ENCODE measurements at regions not wholly inside any gene's neighbourhood (a gene's known extent, or its start where the extent isn't known, plus 50 kb on each side); places are given as distances from the start of the nearest gene placed in this dataset.

DNA sequence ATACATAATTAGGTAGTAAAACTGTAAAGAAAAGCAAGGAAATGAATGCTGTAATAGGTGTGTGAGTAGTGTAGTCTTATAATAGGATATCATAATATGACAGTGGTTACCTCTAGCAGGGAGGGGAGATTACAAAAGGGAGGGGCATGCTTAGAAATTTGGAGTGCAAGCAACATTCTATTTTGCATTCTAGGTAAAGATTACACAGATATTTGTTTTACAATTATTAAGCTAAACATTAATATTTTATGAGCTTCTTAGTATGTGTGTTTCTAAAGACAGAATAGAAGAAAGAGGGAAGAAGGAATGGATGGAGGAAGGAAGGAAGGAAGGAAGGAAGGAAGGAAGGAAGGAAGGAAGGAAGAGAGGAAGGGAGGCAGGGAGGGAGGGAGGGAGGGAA lies 177.9 kb downstream of the PAX3 start:
- no peak for DNase-seq
- H3K27me3 ChIP-seq (ENCODE audit: insufficient read depth) = no peaks in the 10 kb centered on the region
- H3K79me2 ChIP-seq (ENCODE audit: insufficient read depth) = no peaks in the 10 kb centered on the region
- H3K9me2 ChIP-seq = no peaks in the 10 kb centered on the region
- H3F3A ChIP-seq (replicated peaks; ENCODE audit: insufficient read depth) = no peaks in the 10 kb centered on the region
- H3K4me1 ChIP-seq (ENCODE audit: control insufficient read depth in 1 of 2, insufficient read depth in 2 of 2, low read depth in 1 of 2, low read length in 1 of 2) = no peaks in the 10 kb centered on the region
- no peaks in the 10 kb centered on the region for H3K36me3 ChIP-seq (replicated peaks in 1 of 2; ENCODE audit: control insufficient read depth in 1 of 2, insufficient read depth in 2 of 2, low read length in 1 of 2)
- H3K4me3 ChIP-seq (ENCODE audit: low read depth in 2 of 2, low read length in 1 of 2) = no peak overlapping the region
- no peaks in the 10 kb centered on the region for H3K9me3 ChIP-seq
- TF ChIP-seq, protein P1, sequence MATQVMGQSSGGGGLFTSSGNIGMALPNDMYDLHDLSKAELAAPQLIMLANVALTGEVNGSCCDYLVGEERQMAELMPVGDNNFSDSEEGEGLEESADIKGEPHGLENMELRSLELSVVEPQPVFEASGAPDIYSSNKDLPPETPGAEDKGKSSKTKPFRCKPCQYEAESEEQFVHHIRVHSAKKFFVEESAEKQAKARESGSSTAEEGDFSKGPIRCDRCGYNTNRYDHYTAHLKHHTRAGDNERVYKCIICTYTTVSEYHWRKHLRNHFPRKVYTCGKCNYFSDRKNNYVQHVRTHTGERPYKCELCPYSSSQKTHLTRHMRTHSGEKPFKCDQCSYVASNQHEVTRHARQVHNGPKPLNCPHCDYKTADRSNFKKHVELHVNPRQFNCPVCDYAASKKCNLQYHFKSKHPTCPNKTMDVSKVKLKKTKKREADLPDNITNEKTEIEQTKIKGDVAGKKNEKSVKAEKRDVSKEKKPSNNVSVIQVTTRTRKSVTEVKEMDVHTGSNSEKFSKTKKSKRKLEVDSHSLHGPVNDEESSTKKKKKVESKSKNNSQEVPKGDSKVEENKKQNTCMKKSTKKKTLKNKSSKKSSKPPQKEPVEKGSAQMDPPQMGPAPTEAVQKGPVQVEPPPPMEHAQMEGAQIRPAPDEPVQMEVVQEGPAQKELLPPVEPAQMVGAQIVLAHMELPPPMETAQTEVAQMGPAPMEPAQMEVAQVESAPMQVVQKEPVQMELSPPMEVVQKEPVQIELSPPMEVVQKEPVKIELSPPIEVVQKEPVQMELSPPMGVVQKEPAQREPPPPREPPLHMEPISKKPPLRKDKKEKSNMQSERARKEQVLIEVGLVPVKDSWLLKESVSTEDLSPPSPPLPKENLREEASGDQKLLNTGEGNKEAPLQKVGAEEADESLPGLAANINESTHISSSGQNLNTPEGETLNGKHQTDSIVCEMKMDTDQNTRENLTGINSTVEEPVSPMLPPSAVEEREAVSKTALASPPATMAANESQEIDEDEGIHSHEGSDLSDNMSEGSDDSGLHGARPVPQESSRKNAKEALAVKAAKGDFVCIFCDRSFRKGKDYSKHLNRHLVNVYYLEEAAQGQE (IDR thresholded peaks at IDR 0.05; ENCODE audit: low read depth, low read length) = no peak
- TF ChIP-seq, protein P2, sequence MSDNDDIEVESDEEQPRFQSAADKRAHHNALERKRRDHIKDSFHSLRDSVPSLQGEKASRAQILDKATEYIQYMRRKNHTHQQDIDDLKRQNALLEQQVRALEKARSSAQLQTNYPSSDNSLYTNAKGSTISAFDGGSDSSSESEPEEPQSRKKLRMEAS (IDR thresholded peaks at IDR 0.05; ENCODE audit: low read depth) = no peak
- TF ChIP-seq, protein P3, sequence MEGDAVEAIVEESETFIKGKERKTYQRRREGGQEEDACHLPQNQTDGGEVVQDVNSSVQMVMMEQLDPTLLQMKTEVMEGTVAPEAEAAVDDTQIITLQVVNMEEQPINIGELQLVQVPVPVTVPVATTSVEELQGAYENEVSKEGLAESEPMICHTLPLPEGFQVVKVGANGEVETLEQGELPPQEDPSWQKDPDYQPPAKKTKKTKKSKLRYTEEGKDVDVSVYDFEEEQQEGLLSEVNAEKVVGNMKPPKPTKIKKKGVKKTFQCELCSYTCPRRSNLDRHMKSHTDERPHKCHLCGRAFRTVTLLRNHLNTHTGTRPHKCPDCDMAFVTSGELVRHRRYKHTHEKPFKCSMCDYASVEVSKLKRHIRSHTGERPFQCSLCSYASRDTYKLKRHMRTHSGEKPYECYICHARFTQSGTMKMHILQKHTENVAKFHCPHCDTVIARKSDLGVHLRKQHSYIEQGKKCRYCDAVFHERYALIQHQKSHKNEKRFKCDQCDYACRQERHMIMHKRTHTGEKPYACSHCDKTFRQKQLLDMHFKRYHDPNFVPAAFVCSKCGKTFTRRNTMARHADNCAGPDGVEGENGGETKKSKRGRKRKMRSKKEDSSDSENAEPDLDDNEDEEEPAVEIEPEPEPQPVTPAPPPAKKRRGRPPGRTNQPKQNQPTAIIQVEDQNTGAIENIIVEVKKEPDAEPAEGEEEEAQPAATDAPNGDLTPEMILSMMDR (IDR thresholded peaks at IDR 0.05) = no peak
- TF ChIP-seq, protein P4, sequence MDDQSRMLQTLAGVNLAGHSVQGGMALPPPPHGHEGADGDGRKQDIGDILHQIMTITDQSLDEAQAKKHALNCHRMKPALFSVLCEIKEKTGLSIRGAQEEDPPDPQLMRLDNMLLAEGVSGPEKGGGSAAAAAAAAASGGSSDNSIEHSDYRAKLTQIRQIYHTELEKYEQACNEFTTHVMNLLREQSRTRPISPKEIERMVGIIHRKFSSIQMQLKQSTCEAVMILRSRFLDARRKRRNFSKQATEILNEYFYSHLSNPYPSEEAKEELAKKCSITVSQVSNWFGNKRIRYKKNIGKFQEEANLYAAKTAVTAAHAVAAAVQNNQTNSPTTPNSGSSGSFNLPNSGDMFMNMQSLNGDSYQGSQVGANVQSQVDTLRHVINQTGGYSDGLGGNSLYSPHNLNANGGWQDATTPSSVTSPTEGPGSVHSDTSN (IDR thresholded peaks at IDR 0.05) = no peak
- TF ChIP-seq MEF2A (IDR thresholded peaks at IDR 0.05; ENCODE audit: borderline replicate concordance, low read depth) (no peak), TCF12 (IDR thresholded peaks at IDR 0.05) (no peak), MXI1 (IDR thresholded peaks at IDR 0.05; ENCODE audit: low read depth, low read length) (no peak), EP300 (IDR thresholded peaks at IDR 0.05; ENCODE audit: borderline replicate concordance in 1 of 2, low read depth in 1 of 2, low read length in 1 of 2) (no peak), ELF1 (IDR thresholded peaks at IDR 0.05) (no peak), RXRA (IDR thresholded peaks at IDR 0.05; ENCODE audit: borderline replicate concordance, low read depth) (no peak), SMC3 (IDR thresholded peaks at IDR 0.05; ENCODE audit: low read depth, low read length) (no peak), FOSL2 (IDR thresholded peaks at IDR 0.05; ENCODE audit: borderline replicate concordance, low read depth) (no peak), POLR2AphosphoS5 (IDR thresholded peaks at IDR 0.05; ENCODE audit: low read depth, low read length) (no peak), RFX5 (IDR thresholded peaks at IDR 0.05; ENCODE audit: low read length) (no peak)
- TF ChIP-seq, protein P5, sequence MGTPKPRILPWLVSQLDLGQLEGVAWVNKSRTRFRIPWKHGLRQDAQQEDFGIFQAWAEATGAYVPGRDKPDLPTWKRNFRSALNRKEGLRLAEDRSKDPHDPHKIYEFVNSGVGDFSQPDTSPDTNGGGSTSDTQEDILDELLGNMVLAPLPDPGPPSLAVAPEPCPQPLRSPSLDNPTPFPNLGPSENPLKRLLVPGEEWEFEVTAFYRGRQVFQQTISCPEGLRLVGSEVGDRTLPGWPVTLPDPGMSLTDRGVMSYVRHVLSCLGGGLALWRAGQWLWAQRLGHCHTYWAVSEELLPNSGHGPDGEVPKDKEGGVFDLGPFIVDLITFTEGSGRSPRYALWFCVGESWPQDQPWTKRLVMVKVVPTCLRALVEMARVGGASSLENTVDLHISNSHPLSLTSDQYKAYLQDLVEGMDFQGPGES (IDR thresholded peaks at IDR 0.05; ENCODE audit: low read depth, low read length) = no peak
- H3K27ac ChIP-seq (ENCODE audit: low read depth in 2 of 2, low read length in 1 of 2) = no peak overlapping the region
- CTCF ChIA-PET = interaction anchor here (0.7 kb wide), 1 partner anchor 8 kb away, joined by 3 read pairs; no protein-coding TSS in a partner anchor
- H3K4me2 ChIP-seq = no peak overlapping the region
- POLR2A ChIA-PET = no interaction called here
- no peak overlapping the region for H2AFZ ChIP-seq (ENCODE audit: low read depth)
- no peaks in the 10 kb centered on the region for H4K20me1 ChIP-seq (ENCODE audit: insufficient read depth)
- H3K9ac ChIP-seq = no peak overlapping the region
